Colonic mucosa (tissue), 4 donors: ENCODE measurements at regions not wholly inside any gene's neighbourhood (a gene's known extent, or its start where the extent isn't known, plus 50 kb on each side); places are given as distances from the start of the nearest gene placed in this dataset.

Source experiments
- DNase-seq: peaks from one replicate; pipeline ENCODE4 v3.0.0-alpha.2; 2020
- H3K27ac ChIP-seq: fragments of 200-600 bp; one replicate; pipeline ENCODE4 v1.8.0; 2021
- H3K27me3 ChIP-seq: fragments of 200-600 bp; one replicate; pipeline ENCODE4 v1.8.0; 2021
- H3K36me3 ChIP-seq: fragments of 200-600 bp; one replicate; pipeline ENCODE4 v1.8.0; 2021
- H3K4me1 ChIP-seq: fragments of 200-600 bp; one replicate; pipeline ENCODE4 v1.8.0; 2021; ENCODE audit warnings: mild to moderate bottlenecking
- H3K4me3 ChIP-seq: fragments of 200-600 bp; one replicate; pipeline ENCODE4 v1.8.0; 2021
- H3K9ac ChIP-seq, 2 donors: one replicate each; pipeline ENCODE4 v1.7.0; 2013; ENCODE audit warnings: control low read depth in 2 of 2, low read depth in 2 of 2, low read length in 2 of 2
- H3K9me3 ChIP-seq: fragments of 200-600 bp; one replicate; pipeline ENCODE4 v1.8.0; 2021
- intact Hi-C: fragments of 100-400 bp; cut with DNase I; formaldehyde crosslinking; loops from one replicate; pipeline ENCODE4 v1.14.1; 2022
- TF ChIP-seq, protein P1 (sequence below): fragments of 200-600 bp; IDR thresholded peaks from one replicate; pipeline ENCODE4 v1.8.0; 2022; ENCODE audit warnings: antibody characterized with exemption, mild to moderate bottlenecking
- donor health status: healthy.
- donor health status: DM: no; HTN: no; CAD: no.
- donor health status: DM: no; HTN: no; CAD: no.

DNA sequence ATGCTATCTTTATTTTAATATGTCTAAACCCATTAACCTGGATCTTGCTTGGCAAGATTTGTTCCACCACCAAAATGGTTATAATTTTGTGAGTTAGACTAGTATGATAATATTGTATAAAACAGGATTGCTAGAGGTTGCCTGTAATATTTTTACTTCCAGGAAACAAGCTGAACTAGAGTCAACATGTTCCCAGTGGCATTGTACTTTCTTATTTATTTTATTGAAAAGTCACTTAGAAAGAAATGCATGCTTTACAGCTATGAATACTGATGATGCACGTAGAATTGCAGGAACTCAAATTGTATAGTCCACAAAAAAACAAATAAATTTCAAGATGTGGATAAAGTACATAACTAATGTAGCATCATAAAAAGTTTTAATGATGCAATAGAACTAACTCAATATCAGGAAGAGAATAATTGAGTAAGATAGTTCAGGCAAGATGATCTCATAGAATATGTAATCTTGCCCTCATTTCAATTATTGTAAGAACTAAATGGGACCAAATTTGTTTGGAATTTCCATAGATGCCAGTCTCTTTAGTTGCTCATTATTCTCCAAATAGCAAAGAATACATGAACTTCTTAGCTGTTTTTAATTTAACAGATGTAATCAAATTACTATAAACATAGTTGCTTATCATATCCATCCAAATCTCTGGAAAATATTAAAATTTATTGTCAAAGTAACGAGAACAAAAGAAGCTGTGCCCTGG is 451.8 kb downstream of the COL12A1 start:
- H3K9ac ChIP-seq, result no peak overlapping the region
- H3K27me3 ChIP-seq, result no peaks in the 10 kb centered on the region
- H3K9me3 ChIP-seq, result no peaks in the 10 kb centered on the region
- TF ChIP-seq, protein P1, sequence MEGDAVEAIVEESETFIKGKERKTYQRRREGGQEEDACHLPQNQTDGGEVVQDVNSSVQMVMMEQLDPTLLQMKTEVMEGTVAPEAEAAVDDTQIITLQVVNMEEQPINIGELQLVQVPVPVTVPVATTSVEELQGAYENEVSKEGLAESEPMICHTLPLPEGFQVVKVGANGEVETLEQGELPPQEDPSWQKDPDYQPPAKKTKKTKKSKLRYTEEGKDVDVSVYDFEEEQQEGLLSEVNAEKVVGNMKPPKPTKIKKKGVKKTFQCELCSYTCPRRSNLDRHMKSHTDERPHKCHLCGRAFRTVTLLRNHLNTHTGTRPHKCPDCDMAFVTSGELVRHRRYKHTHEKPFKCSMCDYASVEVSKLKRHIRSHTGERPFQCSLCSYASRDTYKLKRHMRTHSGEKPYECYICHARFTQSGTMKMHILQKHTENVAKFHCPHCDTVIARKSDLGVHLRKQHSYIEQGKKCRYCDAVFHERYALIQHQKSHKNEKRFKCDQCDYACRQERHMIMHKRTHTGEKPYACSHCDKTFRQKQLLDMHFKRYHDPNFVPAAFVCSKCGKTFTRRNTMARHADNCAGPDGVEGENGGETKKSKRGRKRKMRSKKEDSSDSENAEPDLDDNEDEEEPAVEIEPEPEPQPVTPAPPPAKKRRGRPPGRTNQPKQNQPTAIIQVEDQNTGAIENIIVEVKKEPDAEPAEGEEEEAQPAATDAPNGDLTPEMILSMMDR, result no peak
- H3K4me1 ChIP-seq, result no peaks in the 10 kb centered on the region
- no peak overlapping the region for H3K4me3 ChIP-seq
- no peak overlapping the region for H3K27ac ChIP-seq
- intact Hi-C loops, result loop anchor here (5.0 kb wide), 1 partner anchor 448 kb away; no protein-coding TSS in a partner anchor
- no peak for DNase-seq
- H3K36me3 ChIP-seq, result no peaks in the 10 kb centered on the region

DNA sequence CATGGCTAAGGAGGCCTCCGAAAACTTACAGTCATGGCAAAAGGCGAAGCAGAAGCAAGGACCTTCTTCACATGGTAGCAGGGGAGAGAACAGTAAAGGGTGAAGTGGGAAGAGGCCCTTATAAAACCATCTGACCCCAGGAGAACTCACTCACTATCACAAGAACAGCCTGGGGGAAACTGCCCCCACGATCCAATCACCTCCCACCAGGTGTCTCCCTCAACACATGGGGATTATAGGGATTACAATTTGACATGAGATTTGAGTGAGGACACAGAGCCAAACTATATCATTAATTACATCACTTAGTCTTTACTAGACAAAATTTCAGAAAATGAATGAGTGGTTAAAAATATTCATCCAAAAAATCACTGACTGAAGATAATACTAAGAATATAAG is 453.6 kb downstream of the COL12A1 start:
- Histone ChIP-seq H3K9ac (no peak overlapping the region), H3K4me1 (no peaks in the 10 kb centered on the region), H3K27me3 (no peaks in the 10 kb centered on the region), H3K36me3 (no peaks in the 10 kb centered on the region), H3K4me3 (no peak overlapping the region), H3K27ac (no peak overlapping the region), H3K9me3 (no peaks in the 10 kb centered on the region)
- TF ChIP-seq, protein P1, result peak; percentile 13
- intact Hi-C loops, result loop anchor here (5.0 kb wide), 1 partner anchor 450 kb away; no protein-coding TSS in a partner anchor
- DNase-seq, result no peak

DNA sequence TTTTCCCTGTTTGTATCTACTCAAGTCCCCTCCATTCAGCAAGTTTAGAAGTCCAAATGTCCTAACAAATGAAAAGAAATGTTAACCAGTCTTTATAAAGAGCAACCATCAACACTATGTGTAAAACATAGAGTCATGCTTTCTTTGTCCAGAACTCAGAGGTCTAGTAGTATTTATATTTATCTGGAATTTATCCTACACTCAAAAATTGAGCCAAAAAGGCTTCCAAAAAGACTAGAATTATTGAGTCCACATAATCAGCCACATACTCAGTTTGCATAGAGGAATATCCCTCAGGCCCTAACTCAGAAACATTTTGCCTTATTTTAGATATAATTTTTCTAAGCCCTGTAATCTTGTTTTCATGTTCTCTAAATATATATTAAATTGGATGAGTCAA is 455.0 kb downstream of the COL12A1 start:
- no peak overlapping the region for H3K27ac ChIP-seq
- H3K9ac ChIP-seq, result no peak overlapping the region
- no peaks in the 10 kb centered on the region for H3K4me1 ChIP-seq
- intact Hi-C loops, result loop anchor here (5.0 kb wide), 1 partner anchor 451 kb away; no protein-coding TSS in a partner anchor
- H3K27me3 ChIP-seq, result no peaks in the 10 kb centered on the region
- no peaks in the 10 kb centered on the region for H3K9me3 ChIP-seq
- TF ChIP-seq, protein P1, result no peak
- H3K36me3 ChIP-seq, result no peaks in the 10 kb centered on the region
- DNase-seq, result no peak
- no peak overlapping the region for H3K4me3 ChIP-seq

DNA sequence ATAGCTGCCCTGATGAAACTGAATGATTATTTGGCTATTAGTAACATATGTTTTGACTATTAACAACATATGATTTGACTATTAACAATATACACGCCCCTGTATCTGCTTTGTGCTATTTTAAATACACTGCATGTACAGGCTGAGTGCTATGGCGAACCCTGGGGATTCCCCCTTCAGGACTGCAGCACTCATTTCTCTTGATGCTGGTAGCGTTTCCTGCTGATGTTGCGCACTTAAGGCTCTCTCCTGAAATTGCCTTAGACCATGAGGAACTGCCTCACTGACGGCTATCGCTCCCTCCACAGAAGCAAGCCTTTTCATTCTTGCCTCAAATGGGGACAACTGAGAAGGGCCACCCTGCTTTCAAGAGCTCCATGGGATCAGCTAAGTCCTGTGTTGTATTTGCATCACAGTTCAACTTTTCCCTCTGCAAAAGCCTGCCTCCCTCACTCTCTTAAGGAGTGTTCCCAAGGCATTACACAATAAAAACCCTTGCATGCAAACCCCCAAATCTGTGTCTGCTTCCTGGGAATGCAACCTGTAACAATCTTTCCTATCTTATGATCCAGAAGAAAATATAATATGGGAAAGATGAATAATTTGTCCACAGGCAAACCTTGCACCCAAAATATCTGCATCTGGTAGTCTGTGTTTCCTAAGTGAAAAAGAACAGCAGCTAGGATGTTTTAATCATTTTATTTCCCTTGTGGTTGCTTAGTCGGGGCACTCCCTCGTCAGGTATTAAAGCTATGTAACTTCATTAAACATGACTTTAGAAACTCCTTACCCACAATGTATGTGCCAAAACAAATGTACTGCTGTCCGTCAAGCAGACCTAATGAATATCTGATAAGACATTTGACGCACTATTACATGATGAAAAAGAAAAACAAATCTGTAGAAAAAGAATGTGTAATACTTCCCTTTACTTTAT is 456.4 kb downstream of the COL12A1 start:
- no peak for DNase-seq
- no peak overlapping the region for H3K9ac ChIP-seq

DNA sequence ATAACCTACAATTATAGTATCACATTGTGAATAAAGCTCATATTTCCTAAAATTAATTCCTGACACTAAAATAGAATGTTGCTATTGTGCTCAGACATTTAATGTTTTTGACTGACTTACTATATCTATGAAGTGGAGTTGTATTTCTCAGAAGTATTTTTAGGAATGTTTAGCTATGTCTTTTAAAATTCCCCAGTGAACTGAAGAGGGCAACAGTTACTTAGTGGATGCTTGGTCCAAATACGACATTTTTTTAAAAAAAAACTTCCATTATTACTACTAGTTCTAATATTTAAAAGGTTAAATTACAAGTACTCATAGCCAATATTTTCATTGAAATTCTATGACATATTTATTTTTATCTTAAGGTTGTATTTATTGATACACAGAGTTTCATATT is 460.2 kb downstream of the COL12A1 start:
- Histone ChIP-seq H3K9me3 (no peaks in the 10 kb centered on the region), H3K27ac (no peak overlapping the region), H3K27me3 (no peaks in the 10 kb centered on the region), H3K36me3 (no peaks in the 10 kb centered on the region), H3K4me1 (no peaks in the 10 kb centered on the region), H3K4me3 (no peak overlapping the region), H3K9ac (no peak overlapping the region)
- DNase-seq, result no peak
- intact Hi-C loops, result no loop called here
- TF ChIP-seq, protein P1, result no peak

More for the DNA sequence above, 456.4 kb downstream of the COL12A1 start:
- H3K4me1 ChIP-seq, result no peaks in the 10 kb centered on the region
- no peak overlapping the region for H3K27ac ChIP-seq
- TF ChIP-seq, protein P1, result no peak
- no peaks in the 10 kb centered on the region for H3K27me3 ChIP-seq
- H3K9me3 ChIP-seq, result no peaks in the 10 kb centered on the region
- no peak overlapping the region for H3K4me3 ChIP-seq
- intact Hi-C loops, result loop anchor here (5.0 kb wide), 1 partner anchor 453 kb away; no protein-coding TSS in a partner anchor
- no peaks in the 10 kb centered on the region for H3K36me3 ChIP-seq
